Iris pigment epithelial cell (primary cell): ENCODE measurements at regions not wholly inside any gene's neighbourhood (a gene's known extent, or its start where the extent isn't known, plus 50 kb on each side); places are given as distances from the start of the nearest gene placed in this dataset.

Experiments
- DNase-seq: peaks from one replicate; pipeline ENCODE4 v3.0.0-alpha.2; 2011; ENCODE audit warnings: low read depth

DNA sequence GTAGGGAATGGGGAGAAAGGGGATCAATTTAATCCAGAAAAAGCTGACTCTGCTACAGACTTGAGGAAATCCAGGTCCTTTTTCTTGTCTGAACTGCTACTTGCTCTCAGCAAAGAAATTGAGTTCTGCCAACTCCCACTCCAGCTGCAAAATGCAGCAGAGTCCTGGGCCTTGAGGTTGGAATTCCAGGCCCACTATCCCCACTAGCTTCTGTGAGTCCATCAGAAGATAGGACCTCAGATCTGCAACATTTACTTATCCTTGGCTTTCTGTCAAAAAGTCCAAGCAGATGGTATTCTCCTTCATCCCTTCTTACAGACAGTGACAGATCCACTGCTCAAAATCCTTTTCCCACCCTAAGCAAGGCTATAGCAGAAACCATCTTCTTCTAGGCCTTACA lies 219.2 kb downstream of the ARHGAP12 start:
- DNase-seq = no peak

DNA sequence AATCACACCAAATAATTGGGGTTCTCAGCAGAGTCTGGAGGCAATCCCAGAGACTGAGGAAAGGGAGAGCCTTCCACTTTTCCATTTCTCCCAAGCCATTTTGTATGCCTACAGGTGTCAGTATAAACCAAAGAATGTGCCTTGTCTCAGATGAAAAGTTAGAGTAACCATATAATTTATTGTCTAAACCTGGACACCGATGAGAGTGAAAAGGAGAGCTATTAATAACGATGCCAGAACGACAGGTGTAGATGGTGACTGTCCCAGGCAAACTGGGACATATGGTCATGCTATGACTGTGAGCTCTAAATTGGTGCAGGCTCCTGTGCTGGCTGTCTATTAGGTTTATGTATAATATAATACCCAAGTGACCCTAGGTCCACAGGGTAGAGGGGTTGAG lies 219.6 kb downstream of the ARHGAP12 start:
- no peak for DNase-seq

DNA sequence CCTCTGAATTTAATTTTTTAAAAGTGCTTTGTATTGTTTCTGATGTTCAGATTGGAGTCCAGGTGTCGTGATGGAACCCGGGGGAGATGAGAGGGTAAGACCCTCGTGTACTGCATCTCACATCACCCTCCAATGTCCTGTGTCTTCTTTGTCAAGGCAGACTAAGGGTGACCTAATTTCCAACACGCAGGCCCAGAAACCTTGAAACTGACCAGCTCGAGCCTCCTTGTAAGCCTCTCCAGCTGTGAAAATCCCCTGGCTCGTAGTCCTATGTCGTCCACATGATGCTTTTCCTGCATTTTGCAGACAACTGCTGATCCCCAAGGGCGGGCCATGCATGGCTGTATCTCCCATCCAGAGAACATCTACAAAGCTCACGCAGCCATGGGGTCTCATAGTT lies 220.2 kb downstream of the ARHGAP12 start:
- peak; percentile 31 for DNase-seq

DNA sequence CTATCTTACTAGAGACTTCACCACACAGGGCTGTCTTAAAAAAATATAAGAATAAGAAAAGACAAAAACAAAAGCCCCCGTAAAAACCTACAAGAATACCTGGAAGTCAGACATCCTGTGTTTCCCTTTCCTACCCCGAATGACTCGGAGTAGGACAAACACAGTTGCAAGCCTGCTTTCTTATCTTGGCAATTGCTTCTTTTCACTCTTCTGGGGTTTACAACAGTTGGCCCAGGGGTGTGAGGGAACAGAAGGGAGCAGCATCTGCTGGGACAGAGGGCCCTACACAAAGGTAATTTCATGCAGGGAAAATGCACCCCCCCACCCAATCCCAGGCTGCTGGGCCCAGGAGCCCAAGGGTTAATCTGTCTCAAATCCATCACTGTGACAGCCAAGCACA lies 220.6 kb downstream of the ARHGAP12 start:
- no peak for DNase-seq

DNA sequence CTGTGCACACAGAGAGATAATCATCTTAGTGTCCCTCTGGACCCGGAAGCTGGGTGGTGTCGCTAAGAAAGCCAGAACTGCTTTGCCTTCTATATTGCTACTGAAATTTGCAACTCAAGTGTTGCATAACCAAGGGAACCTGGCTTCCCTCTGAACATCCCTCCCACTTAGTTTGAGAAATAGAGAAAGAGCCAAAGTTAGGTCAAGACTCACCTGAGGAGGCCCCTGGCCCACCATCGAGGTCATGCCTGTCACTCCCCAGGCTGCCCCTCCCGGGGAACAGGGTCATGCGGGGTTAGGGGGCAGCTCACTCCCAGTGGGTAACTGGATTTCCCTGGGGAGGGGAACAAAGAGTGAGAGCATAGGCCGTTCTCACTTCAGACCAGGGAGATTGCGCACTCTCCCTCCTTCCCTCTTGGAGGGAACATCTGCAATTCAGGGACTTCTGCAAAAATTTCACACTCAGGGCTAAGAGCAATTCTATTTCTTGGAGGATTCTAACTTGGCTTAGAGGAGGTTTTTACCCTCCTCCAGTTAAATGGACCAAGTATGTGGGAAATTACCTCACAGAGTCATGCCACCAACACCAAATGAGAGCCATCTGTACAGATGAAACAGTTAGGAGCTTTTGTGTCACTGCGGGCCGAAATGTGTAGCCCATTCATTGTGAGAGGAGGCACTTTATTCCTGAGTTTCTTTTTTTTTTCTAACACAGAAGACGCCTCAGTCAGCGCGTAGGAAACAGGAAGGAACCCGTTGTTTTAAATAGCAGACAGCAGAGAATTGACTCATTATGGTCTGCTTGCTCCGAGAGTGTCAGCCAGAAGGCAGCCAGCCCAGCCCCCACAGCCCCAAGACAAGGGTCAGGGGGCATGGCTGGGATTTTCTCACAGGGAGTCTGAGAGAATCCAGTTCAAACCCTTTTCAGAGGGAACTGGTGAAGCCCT lies 221.3 kb downstream of the ARHGAP12 start:
- peak; percentile 86 for DNase-seq

DNA sequence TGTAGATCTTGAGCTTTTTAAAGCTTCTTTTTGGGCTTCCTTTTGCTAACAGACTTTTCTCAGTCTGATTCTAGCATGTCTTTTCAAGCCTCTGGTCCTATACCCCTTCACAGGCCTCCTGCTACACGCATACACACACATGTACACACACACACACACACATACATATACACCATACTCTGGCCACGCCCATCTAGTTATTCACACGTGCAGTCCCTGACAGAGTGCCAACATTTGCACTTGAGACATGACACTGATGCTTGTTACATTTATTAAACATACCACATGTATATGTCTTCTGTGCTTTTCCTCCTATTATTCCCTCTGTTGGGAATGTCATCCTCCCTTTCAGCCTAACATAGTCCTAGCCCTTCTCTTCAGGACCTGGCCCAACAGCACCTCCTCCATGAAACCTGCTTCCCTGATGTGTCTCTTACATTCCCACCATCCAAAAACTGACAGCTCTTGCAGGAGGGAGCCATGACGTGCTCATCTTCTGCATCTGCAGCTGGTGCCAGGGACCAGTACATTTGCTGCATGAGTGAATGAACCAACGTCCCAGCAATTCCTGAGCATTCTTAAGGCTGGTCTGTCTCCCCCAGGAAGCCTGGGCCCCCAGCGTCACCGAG lies 222.1 kb downstream of the ARHGAP12 start:
- no peak for DNase-seq

DNA sequence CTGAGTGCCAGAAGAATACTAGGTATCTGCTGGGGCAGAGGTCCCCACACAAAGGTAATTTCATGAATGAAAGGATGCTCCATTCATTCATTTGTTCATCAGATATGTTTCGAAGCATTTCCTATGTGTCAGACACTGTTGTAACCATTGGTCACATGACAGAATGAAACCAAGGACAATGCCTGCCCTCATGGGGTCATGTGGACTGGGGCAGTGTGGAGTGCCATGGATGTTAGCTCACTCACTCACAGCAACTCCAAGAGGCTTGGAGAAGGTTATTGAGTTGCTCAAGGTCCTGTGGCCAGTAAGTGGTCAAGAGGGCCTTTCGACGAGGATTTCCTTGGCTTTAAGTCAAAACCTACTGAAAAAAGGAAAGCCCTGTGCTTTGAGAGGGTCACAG lies 223.5 kb downstream of the ARHGAP12 start:
- DNase-seq = no peak

DNA sequence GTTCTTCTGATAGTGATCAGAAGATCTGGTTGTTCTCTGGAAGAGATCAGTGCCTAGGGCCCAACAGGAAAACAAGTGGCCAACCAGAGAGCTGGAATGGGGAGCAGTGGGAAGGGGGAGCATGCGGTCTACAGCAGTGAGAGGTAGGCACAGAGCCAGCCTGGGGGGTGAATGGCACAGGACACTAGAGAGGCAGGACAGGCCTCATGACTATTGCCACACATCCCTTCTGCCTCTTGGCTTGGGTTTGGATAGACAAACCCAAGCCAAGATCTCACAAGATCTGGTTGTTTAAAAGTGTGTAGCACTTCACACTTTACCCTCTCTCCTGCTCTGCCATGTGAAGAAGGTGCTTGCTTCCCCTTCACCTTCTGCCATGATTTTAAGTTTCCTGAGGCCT lies 224.4 kb downstream of the ARHGAP12 start:
- no peak for DNase-seq

DNA sequence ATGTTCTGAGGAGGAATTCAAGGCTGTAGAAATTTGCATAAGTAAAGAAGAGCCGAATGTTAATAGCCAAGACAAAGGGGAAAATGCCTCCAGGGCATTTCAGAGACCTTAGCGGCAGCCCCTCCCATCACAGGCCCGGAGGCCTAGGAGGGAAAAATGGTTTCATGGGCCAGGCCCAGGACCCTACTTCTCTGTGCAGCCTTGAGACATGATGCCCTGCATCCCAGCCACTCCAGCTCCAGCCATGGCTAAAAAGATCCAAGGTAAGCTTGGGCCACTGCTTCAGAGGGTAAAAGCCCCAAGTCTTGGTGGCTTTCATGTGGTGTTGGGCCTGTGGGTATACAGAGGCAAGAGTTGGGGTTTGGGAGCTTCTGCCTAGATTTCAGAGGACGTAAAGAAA lies 225.7 kb downstream of the ARHGAP12 start:
- DNase-seq = no peak

DNA sequence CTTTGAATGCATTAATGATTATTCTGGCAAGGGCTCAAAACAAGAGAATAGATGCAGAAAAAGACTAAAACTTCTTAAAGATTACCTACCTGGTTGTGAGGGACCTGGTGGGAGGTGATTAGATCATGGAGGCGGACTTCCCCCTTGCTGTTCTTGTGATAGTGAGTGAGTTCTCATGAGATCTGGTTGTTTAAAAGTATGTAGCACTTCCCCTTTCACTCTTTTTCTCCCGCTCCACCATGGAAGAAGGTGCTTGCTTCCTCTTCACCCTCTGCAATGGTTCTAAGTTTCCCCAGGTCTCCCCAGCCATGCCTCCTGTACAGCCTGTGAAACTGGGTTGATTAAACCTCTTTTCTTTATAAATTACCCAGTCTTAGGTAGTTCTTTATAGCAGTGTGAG lies 226.6 kb downstream of the ARHGAP12 start:
- DNase-seq = no peak

DNA sequence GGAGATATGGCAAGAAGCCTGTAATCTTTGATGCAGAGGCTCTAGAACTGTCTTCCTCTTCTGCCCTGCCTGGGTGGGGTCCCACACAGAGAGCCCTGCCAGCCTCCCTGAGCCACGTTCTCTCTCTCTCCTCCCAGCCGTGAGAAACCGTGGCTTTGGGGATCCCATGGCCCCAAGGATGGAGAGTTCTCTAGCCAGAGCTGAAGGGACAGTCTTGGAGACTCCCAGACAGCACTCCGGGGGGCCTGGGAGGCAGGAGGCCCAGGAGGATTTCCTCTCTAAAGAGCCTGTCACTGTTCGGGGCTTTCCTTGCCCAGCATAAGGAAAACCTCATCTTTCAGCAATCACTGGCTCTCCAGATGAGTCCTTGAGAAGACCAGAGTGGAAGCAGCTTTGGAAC lies 227.1 kb downstream of the ARHGAP12 start:
- DNase-seq = no peak

DNA sequence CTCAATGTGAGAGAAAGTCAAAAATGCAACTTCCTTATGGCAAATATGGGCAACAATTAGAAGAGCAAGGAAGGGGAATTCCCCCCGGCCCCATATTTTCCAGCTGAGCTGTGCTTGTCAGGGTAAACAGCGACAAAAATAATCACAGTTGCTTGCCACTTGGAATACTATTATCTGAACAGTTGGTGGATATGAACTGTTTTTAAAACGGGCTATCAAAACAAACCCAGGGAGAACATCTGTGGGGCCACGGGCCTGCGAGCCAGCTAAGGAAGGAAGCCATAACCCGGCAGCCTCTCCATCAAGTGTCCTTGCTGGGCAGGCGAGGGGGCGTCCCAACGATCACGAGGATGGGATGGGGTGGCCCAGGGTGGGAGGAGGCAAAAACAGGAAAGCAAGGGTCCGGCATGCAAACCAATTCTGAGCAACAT lies 228.4 kb downstream of the ARHGAP12 start:
- peak; percentile 35 for DNase-seq

DNA sequence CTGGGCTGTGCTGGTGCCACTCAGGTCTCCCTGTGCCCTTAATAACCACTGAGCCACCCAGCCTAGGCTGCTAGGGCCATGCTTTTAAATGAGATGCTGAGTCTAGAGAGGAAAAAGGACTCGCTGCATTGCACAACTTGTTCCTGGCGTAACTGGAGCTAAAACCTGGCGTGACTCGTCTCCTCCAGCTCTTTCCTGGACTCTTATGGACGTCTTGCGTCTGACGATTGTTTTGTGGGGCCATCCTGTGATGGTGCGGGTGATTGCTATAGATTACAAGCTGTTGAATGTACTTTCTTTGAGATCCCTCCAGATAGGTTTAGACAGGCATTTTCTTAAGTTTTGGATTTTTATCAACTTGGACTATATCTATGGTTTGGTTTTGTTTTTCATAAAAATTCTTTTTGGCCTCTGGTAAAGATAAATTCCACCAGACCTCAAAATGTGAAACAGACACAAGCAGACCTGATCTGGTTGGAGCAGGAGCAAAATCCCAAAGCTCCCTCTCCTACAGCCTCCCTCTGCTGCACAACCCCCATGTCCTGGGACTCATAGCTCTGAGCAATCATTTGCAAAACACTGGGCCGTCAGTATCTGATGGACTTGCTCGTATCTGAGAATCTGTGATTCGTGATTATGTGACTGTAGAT lies 230.3 kb downstream of the ARHGAP12 start:
- peak; percentile 93 for DNase-seq

DNA sequence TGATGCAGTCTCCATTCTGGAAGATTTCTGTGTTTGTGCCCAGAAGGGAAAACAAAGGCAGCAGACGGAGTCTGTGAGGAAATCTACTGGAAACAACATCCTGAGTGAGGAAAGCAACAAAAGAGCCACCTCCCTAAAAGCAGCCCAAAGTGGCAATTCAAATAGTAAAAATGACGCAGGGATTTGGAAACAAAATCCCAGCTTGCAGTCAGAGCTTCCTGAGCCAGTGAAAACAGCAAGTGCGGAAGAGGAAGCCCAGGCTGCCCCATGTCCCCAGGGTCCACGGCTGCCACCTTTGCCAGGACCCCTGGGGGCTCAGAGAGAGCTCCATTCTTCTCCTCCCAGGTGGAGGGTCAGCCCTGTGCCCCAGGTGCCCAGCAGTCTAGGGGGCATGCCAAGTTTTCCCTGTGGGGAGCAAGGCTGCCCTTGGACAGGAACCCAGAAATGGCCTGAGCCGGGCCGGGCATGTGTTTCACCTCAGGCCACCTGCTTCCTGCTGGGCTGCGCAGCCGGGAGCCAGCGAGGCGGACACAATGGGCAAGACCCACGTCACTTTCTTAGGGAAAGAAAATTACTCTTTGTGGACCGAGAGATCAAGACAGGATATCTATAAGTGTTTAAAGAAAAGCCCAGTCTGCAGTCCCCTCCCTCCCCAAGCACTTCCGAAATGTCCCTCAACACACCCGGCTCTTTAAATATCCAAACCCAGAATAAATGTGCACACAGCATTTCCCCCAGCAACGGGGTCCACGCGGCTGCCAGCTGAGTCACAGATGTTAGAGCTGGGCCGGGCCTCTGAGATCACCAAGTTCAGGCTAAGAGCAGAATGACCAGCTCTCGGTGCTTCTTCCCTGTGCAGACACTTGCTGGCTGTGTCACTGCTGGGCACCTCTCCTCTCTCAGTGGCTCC lies 231.1 kb downstream of the ARHGAP12 start:
- peak; percentile 86 for DNase-seq

DNA sequence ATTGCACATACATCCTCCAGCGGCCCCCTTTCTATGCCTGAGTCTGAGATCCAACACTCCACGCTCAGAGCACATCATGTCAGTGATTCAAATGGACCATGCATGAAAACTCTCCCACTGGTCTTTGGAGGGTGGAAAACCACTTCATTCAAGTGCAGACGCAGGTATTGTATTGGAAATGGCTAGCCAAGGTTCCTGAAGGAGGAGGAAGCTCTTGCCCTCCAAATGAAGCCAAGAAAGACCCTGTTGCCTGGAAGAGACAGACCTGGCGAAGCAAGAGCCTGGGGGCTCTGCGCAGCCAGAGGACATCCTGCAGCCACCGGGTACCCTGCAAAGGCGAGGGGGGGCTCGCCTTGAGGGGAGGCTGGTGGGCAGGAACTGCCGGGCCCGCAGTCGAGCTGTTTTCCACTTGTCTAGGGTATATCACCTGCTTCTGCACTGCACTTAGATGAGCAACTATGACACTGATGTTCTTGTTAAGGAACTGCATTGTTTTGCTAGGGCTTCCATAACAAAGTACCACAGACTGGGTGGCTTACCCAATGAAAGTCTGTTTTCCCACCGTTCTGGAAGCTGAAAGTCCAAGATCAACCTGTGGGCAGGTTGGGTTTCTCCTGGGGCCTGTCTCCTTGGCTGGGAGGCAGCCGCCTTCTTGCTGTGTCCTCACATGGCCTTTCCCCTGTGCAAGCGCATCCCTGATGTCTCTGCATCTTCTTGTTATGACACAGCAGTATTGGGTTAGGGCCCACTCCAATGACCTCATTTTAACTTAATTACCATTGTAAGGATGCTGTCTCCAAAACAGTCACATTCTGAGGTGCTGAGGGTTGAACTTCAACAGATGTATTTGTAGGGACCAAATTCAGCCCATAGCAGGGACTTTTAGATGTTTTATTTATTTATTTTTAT lies 233.4 kb downstream of the ARHGAP12 start:
- no peak for DNase-seq

DNA sequence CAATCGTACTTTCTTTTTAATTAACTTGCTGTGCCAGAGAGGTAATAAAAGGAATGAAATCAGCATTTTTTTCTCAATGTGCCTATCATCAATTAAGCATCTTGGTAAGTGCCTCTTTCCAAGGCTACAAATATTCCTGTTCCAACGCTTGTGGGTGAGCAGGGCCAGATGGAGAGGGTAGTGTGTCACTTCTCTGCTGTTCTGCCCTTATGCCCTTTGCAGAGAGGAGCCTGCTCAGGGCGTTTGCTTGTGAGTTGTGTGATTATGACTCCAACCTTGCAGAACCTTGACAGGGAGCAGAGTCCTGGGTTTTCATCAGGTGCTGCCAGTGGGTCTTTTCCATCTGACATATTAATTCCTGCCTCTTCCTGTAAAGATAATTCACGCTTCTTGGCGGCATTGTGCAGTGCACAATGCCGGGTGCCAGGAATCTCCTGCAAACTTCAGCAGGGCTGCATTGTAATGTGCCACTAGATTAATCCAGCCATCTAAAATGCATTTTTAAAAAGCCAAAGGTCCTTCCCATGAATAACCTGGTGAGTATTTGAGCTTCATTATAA lies 234.4 kb downstream of the ARHGAP12 start:
- no peak for DNase-seq

DNA sequence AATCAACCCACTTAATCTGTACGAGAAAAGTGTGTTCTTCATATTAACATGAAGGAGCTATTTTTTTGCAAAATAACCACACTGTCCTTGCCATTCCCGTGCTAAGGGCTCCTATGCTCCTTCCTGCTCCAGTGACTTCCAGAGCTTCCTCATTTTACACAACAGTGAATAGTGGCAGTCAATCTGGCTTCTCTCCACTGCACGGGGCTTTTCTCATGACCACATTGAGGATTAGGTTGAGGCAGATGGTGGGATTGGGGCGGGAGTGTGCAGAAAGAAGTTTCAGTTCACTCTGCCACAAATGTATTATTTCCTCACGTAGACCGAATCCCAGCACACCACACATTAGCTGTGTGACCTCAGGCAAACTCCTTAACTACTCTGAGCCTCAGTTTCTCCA lies 235.1 kb downstream of the ARHGAP12 start:
- no peak for DNase-seq

DNA sequence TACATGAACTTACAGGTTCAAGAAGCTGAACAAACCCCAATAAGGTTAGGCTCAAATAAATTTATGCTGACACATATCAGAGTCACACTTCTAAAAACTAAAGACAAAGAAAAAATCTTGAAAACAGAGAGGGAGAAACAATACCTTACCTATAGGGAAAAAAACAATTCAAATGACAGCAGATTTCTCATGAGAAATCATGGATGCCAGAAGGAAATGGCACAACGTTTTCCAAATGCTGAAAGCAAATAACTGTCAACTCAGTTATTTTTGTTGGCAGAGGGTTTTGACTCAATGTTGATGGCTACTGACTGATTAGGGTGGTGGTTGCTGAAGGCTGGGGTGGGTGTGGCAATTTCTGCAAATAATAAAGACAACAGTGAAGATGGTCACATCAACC lies 239.4 kb downstream of the ARHGAP12 start:
- no peak for DNase-seq

DNA sequence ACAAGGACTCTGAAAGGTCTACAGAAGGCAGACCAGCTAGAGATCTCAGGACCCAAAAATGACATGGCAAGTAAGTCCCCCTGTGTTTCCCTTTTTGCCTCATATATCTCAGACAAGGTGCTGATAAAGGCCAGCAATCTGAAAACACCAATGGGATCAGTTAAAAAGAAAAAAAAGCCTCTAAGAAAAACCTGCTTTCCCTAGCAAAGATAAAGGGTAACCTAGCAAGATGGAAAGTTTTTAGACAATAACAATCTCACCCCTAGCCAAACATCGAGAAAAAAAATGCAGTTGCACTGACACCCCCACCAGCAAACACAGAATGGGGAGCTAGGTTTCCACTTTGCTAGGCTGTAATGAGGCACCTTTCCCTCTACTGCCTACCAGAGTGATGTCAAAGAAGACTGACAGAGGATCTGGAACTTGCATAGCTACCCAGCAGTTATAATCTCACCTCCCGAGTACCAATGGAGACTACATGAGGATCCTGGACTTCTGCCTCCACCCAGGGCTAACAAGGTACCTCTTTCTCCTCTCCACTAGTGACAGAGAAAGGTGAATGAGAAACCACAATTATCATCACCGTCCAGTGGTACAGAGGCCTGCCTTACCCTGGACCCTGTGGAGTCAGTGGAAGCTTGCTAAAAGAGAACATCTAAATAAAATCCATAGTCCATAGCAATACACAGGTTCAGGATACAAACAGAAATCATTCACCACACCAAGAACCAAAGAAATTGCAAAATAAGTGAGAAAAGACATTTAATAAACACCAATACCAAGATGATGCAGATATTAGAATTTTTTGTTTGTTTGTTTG lies 240.8 kb downstream of the ARHGAP12 start:
- DNase-seq = no peak

DNA sequence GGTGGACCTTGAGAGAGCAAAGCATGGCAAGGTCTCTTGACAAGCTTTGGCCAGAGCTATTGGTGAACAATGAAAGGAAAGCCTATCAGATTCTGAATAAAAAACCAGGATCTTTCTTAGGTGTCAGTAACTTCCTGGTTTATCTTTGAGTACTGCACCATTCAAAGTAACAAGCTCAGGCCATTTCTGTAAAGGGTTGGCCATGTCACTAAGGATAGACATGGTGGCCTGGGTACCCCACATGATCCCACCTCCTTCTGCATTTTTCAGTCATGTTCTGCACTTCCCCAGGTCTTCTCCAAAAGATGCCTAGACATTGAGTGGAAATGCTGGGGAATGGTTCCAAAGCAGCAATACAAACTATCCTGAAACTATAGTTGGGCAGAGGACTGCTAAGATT lies 242.0 kb downstream of the ARHGAP12 start:
- DNase-seq = no peak
